Esophagus squamous epithelium (tissue), 4 donors: ENCODE measurements at regions not wholly inside any gene's neighbourhood (a gene's known extent, or its start where the extent isn't known, plus 50 kb on each side); places are given as distances from the start of the nearest gene placed in this dataset.

Experiments
- POLR2A ChIP-seq, 4 donors: fragments of 450-650 bp; IDR thresholded peaks; one replicate each; pipeline ENCODE4 v1.6.1; 2017; ENCODE audit warnings: antibody characterized with exemption in 4 of 4, mild to moderate bottlenecking in 4 of 4, moderate library complexity in 3 of 4
- TF ChIP-seq, protein P1 (sequence below), 6 experiments: fragments of 450-650 bp in 4 of 6; fragments of 200-600 bp in 2 of 6; sonication (generic) in 2 of 6; IDR thresholded peaks; one replicate each; pipeline ENCODE4 v1.5.1; 2016 to 2019; ENCODE audit warnings: antibody characterized with exemption in 6 of 6, mild to moderate bottlenecking in 4 of 6, moderate library complexity in 4 of 6

GRCh38 chr1:87263785-87264184, 64.9 kb upstream of the LMO4 start:
- TF ChIP-seq, protein P1, sequence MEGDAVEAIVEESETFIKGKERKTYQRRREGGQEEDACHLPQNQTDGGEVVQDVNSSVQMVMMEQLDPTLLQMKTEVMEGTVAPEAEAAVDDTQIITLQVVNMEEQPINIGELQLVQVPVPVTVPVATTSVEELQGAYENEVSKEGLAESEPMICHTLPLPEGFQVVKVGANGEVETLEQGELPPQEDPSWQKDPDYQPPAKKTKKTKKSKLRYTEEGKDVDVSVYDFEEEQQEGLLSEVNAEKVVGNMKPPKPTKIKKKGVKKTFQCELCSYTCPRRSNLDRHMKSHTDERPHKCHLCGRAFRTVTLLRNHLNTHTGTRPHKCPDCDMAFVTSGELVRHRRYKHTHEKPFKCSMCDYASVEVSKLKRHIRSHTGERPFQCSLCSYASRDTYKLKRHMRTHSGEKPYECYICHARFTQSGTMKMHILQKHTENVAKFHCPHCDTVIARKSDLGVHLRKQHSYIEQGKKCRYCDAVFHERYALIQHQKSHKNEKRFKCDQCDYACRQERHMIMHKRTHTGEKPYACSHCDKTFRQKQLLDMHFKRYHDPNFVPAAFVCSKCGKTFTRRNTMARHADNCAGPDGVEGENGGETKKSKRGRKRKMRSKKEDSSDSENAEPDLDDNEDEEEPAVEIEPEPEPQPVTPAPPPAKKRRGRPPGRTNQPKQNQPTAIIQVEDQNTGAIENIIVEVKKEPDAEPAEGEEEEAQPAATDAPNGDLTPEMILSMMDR (IDR thresholded peaks at IDR 0.05) = no peak
- TF ChIP-seq POLR2A (IDR thresholded peaks at IDR 0.05) = no peak
